HG03571 (cell line): ENCODE measurements at regions not wholly inside any gene's neighbourhood (a gene's known extent, or its start where the extent isn't known, plus 50 kb on each side); places are given as distances from the start of the nearest gene placed in this dataset.

ENCODE experiments used
- ATAC-seq: cut with Tn5 transposase; IDR thresholded peaks from one replicate; pipeline ENCODE4 v1.9.1; 2021; ENCODE audit not compliant: unreplicated experiment

GRCh38 chr13:97057176-97057575 lies 62.9 kb upstream of the OXGR1 start:
- ATAC-seq, result no peak

- ATAC-seq, result no peak
Measured at GRCh38 chr13:97058391-97058790, 64.1 kb upstream of the OXGR1 start.

GRCh38 chr13:97058926-97059325 lies 64.7 kb upstream of the OXGR1 start:
- ATAC-seq, result no peak

- ATAC-seq, result no peak
Measured at GRCh38 chr13:97067017-97067895, 73.0 kb upstream of the OXGR1 start.

- no peak for ATAC-seq
Measured at GRCh38 chr13:97068151-97068550, 73.9 kb upstream of the OXGR1 start.

- ATAC-seq, result no peak
Measured at GRCh38 chr13:97069050-97069815, 75.0 kb upstream of the OXGR1 start.

- no peak for ATAC-seq
Measured at GRCh38 chr13:97072297-97072696, 78.0 kb upstream of the OXGR1 start.

GRCh38 chr13:97074618-97075017 lies 80.3 kb upstream of the OXGR1 start:
- ATAC-seq, result no peak

GRCh38 chr13:97076898-97077297 lies 82.6 kb upstream of the OXGR1 start:
- no peak for ATAC-seq

- ATAC-seq, result no peak
Measured at GRCh38 chr13:97077341-97077740, 83.1 kb upstream of the OXGR1 start.

- ATAC-seq, result no peak
Measured at GRCh38 chr13:97079726-97080125, 85.5 kb upstream of the OXGR1 start.

- no peak for ATAC-seq
Measured at GRCh38 chr13:97082461-97083207, 88.4 kb upstream of the OXGR1 start.

GRCh38 chr13:97091196-97091595 lies 96.9 kb upstream of the OXGR1 start:
- ATAC-seq, result no peak

- no peak for ATAC-seq
Measured at GRCh38 chr13:97100821-97101220, 106.5 kb upstream of the OXGR1 start.

- ATAC-seq, result no peak
Measured at GRCh38 chr13:97101912-97102708, 107.8 kb upstream of the OXGR1 start.

GRCh38 chr13:97106323-97106722 lies 112.0 kb upstream of the OXGR1 start:
- no peak for ATAC-seq

- no peak for ATAC-seq
Measured at GRCh38 chr13:97107815-97108529, 113.7 kb upstream of the OXGR1 start.

- ATAC-seq, result no peak
Measured at GRCh38 chr13:97108530-97108900, 113.6 kb upstream of the MBNL2 start.

- no peak for ATAC-seq
Measured at GRCh38 chr13:97109256-97109655, 112.9 kb upstream of the MBNL2 start.

- ATAC-seq, result peak; percentile 97
Measured at GRCh38 chr13:97109841-97110492, 112.2 kb upstream of the MBNL2 start.
